B cell (primary cell): ENCODE measurements at regions not wholly inside any gene's neighbourhood (a gene's known extent, or its start where the extent isn't known, plus 50 kb on each side); places are given as distances from the start of the nearest gene placed in this dataset.

Experiments used
- EZH2 ChIP-seq: IDR thresholded peaks from 2 replicates; pipeline ENCODE4 v1.6.1; 2012; ENCODE audit warnings: borderline replicate concordance, low read depth, mild to moderate bottlenecking, moderate library complexity, low read length; ENCODE audit not compliant: insufficient read depth, poor library complexity, severe bottlenecking
- TF ChIP-seq, protein P1 (sequence below): fragments of 200-600 bp; IDR thresholded peaks from one replicate; pipeline ENCODE4 v1.8.0; 2022; ENCODE audit warnings: antibody characterized with exemption, mild to moderate bottlenecking

DNA sequence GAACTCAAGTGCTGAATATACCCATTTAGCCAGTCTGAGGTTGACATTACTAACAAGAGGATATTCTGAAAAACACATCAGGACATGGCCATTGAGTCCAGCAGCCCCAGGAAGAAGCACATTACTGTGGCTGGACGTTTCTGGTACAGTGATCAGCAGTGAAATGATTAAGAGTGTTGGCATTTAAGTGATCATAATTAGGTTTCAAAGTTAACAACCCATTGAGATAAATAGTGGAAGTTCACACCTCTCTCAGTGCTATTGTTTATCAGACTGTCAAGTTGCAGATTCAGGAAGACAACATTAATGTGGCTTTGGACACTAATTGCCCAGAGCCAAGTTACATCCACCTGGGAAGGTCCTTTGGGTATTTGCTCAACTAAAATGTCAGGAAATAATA lies 139.5 kb upstream of the GAREM1 start:
- TF ChIP-seq, protein P1, sequence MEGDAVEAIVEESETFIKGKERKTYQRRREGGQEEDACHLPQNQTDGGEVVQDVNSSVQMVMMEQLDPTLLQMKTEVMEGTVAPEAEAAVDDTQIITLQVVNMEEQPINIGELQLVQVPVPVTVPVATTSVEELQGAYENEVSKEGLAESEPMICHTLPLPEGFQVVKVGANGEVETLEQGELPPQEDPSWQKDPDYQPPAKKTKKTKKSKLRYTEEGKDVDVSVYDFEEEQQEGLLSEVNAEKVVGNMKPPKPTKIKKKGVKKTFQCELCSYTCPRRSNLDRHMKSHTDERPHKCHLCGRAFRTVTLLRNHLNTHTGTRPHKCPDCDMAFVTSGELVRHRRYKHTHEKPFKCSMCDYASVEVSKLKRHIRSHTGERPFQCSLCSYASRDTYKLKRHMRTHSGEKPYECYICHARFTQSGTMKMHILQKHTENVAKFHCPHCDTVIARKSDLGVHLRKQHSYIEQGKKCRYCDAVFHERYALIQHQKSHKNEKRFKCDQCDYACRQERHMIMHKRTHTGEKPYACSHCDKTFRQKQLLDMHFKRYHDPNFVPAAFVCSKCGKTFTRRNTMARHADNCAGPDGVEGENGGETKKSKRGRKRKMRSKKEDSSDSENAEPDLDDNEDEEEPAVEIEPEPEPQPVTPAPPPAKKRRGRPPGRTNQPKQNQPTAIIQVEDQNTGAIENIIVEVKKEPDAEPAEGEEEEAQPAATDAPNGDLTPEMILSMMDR: no peak
- no peak for TF ChIP-seq EZH2
